HG03575 (cell line): ENCODE measurements at regions not wholly inside any gene's neighbourhood (a gene's known extent, or its start where the extent isn't known, plus 50 kb on each side); places are given as distances from the start of the nearest gene placed in this dataset.

Experiments
- ATAC-seq: cut with Tn5 transposase; IDR thresholded peaks from one replicate; pipeline ENCODE4 v1.9.1; 2021; ENCODE audit not compliant: unreplicated experiment, insufficient number of reproducible peaks, low FRiP score; ENCODE audit errors: extremely low read depth

- no peak for ATAC-seq
Measured at GRCh38 chr3:72186400-72186855, 401.5 kb upstream of the PROK2 start.

- ATAC-seq: no peak
Measured at GRCh38 chr3:72185549-72186399, 400.8 kb upstream of the PROK2 start.

GRCh38 chr3:72183489-72183888 is 398.5 kb upstream of the PROK2 start:
- ATAC-seq: no peak

GRCh38 chr3:72182206-72182605 is 397.3 kb upstream of the PROK2 start:
- no peak for ATAC-seq

- no peak for ATAC-seq
Measured at GRCh38 chr3:72181251-72181650, 396.3 kb upstream of the PROK2 start.

GRCh38 chr3:72180405-72180804 is 395.5 kb upstream of the PROK2 start:
- no peak for ATAC-seq

- no peak for ATAC-seq
Measured at GRCh38 chr3:72179107-72179464, 394.1 kb upstream of the PROK2 start.

- ATAC-seq: no peak
Measured at GRCh38 chr3:72178463-72179106, 393.6 kb upstream of the PROK2 start.

- ATAC-seq: no peak
Measured at GRCh38 chr3:72177075-72178050, 392.4 kb upstream of the PROK2 start.

GRCh38 chr3:72176537-72177041 is 391.6 kb upstream of the PROK2 start:
- peak; percentile 86 for ATAC-seq

GRCh38 chr3:72175296-72175858 is 390.4 kb upstream of the PROK2 start:
- ATAC-seq: no peak

- ATAC-seq: no peak
Measured at GRCh38 chr3:72174890-72175289, 389.9 kb upstream of the PROK2 start.

GRCh38 chr3:72174040-72174439 is 389.1 kb upstream of the PROK2 start:
- ATAC-seq: no peak

GRCh38 chr3:72171946-72172345 is 387.0 kb upstream of the PROK2 start:
- no peak for ATAC-seq

GRCh38 chr3:72171463-72171881 is 386.5 kb upstream of the PROK2 start:
- ATAC-seq: no peak

GRCh38 chr3:72169561-72170472 is 384.9 kb upstream of the PROK2 start:
- no peak for ATAC-seq

GRCh38 chr3:72169120-72169519 is 384.2 kb upstream of the PROK2 start:
- no peak for ATAC-seq

- no peak for ATAC-seq
Measured at GRCh38 chr3:72165808-72166207, 380.9 kb upstream of the PROK2 start.
